ENCODE measurements at regions not wholly inside any gene's neighbourhood (a gene's known extent, or its start where the extent isn't known, plus 50 kb on each side); places are given as distances from the start of the nearest gene placed in this dataset.

GRCh38 chr12:100675432-100675831 lies 101.9 kb downstream of the GAS2L3 start:
- peak; percentile 82 for DNase-seq
- H3K9me3 ChIP-seq, result no peaks in the 10 kb centered on the region
- TF ChIP-seq CTCF (IDR thresholded peaks at IDR 0.05; ENCODE audit: low read depth, low read length), result no peak
- no peaks in the 10 kb centered on the region for H3K36me3 ChIP-seq
- H3K4me3 ChIP-seq (ENCODE audit: low read depth, low read length), result no peak overlapping the region
- H3K4me1 ChIP-seq, result peaks cover 11% of the 10 kb centered on the region; the same call in 1 of the 2 replicates
- no peaks in the 10 kb centered on the region for H3K27me3 ChIP-seq

- Histone ChIP-seq H3K36me3 (no peaks in the 10 kb centered on the region), H3K4me1 (no peaks in the 10 kb centered on the region), H3K27me3 (no peaks in the 10 kb centered on the region), H3K9me3 (peaks cover 10% of the 10 kb centered on the region), H3K4me3 (ENCODE audit: low read depth, low read length) (no peak overlapping the region)
- no peak for TF ChIP-seq CTCF (IDR thresholded peaks at IDR 0.05; ENCODE audit: low read depth, low read length)
- DNase-seq, result no peak
Measured at GRCh38 chr12:100681074-100681473, 107.6 kb downstream of the GAS2L3 start.

- Histone ChIP-seq H3K27me3 (no peaks in the 10 kb centered on the region), H3K4me1 (no peaks in the 10 kb centered on the region), H3K4me3 (ENCODE audit: low read depth, low read length) (no peak overlapping the region), H3K36me3 (no peaks in the 10 kb centered on the region), H3K9me3 (peaks cover 10% of the 10 kb centered on the region)
- TF ChIP-seq CTCF (IDR thresholded peaks at IDR 0.05; ENCODE audit: low read depth, low read length), result no peak
- no peak for DNase-seq
Measured at GRCh38 chr12:100682178-100682577, 108.7 kb downstream of the GAS2L3 start.

- Histone ChIP-seq H3K4me1 (no peaks in the 10 kb centered on the region), H3K4me3 (ENCODE audit: low read depth, low read length) (no peak overlapping the region), H3K36me3 (no peaks in the 10 kb centered on the region), H3K9me3 (peaks cover 10% of the 10 kb centered on the region), H3K27me3 (no peaks in the 10 kb centered on the region)
- DNase-seq, result no peak
- TF ChIP-seq CTCF (IDR thresholded peaks at IDR 0.05; ENCODE audit: low read depth, low read length), result no peak
Measured at GRCh38 chr12:100687686-100688085, 106.9 kb upstream of the ANO4 start.

GRCh38 chr12:100688451-100688864 lies 106.1 kb upstream of the ANO4 start:
- no peak overlapping the region for H3K4me3 ChIP-seq (ENCODE audit: low read depth, low read length)
- H3K36me3 ChIP-seq, result no peaks in the 10 kb centered on the region
- peaks cover 10% of the 10 kb centered on the region for H3K9me3 ChIP-seq
- no peaks in the 10 kb centered on the region for H3K27me3 ChIP-seq
- no peak for TF ChIP-seq CTCF (IDR thresholded peaks at IDR 0.05; ENCODE audit: low read depth, low read length)
- no peaks in the 10 kb centered on the region for H3K4me1 ChIP-seq
- no peak for DNase-seq

- no peak for DNase-seq
- no peak for TF ChIP-seq CTCF (IDR thresholded peaks at IDR 0.05; ENCODE audit: low read depth, low read length)
- Histone ChIP-seq H3K27me3 (no peaks in the 10 kb centered on the region), H3K4me3 (ENCODE audit: low read depth, low read length) (no peak overlapping the region), H3K4me1 (no peaks in the 10 kb centered on the region), H3K36me3 (no peaks in the 10 kb centered on the region), H3K9me3 (no peaks in the 10 kb centered on the region)
Measured at GRCh38 chr12:100692502-100692901, 102.1 kb upstream of the ANO4 start.

All from BE2C (cell line).